ENCODE measurements at regions not wholly inside any gene's neighbourhood (a gene's known extent, or its start where the extent isn't known, plus 50 kb on each side); places are given as distances from the start of the nearest gene placed in this dataset.

- TF ChIP-seq CTCF (IDR thresholded peaks at IDR 0.05; ENCODE audit: poor library complexity, severe bottlenecking) (no peak), EZH2 (IDR thresholded peaks at IDR 0.05; ENCODE audit: borderline replicate concordance, insufficient read depth, low read length, poor library complexity, severe bottlenecking) (no peak)
Measured at GRCh38 chr10:30736685-30737232, 107.2 kb upstream of the LYZL2 start.
